Spleen (tissue), 11 donors: ENCODE measurements at regions not wholly inside any gene's neighbourhood (a gene's known extent, or its start where the extent isn't known, plus 50 kb on each side); places are given as distances from the start of the nearest gene placed in this dataset.

Experiments used
- DNase-seq: peaks from one replicate; pipeline ENCODE4 v3.0.0-alpha.2; 2020
- H3K27ac ChIP-seq, 8 donors: fragments of 200-600 bp; sonication (generic) in 7 of 8; 1 replicate in 4 of 8; 2 replicates in 4 of 8; pipeline versions ENCODE4 v1.5.0 to v1.8.0; 2016 to 2021; ENCODE audit warnings: inconsistent platforms in 4 of 8, mild to moderate bottlenecking in 4 of 8, moderate library complexity in 1 of 8
- H3K27me3 ChIP-seq, 7 donors: fragments of 200-600 bp; sonication (generic) in 6 of 7; replicated peaks in 1 of 7; 1 replicate in 4 of 7; 2 replicates in 3 of 7; pipeline versions ENCODE4 v1.5.0 to v1.8.0; 2016 to 2021; ENCODE audit warnings: inconsistent platforms in 3 of 7, mild to moderate bottlenecking in 1 of 7
- H3K36me3 ChIP-seq, 6 donors: fragments of 200-600 bp; sonication (generic) in 5 of 6; 1 replicate in 4 of 6; 2 replicates in 2 of 6; pipeline versions ENCODE4 v1.5.0 to v1.8.0; 2016 to 2021; ENCODE audit warnings: inconsistent platforms in 2 of 6
- H3K4me1 ChIP-seq, 6 donors: fragments of 200-600 bp; sonication (generic) in 5 of 6; 1 replicate in 3 of 6; 2 replicates in 3 of 6; pipeline versions ENCODE4 v1.5.0 to v1.8.0; 2016 to 2021; ENCODE audit warnings: inconsistent platforms in 3 of 6
- H3K4me3 ChIP-seq, 8 donors: fragments of 200-600 bp; sonication (generic) in 7 of 8; 1 replicate in 4 of 8; 2 replicates in 4 of 8; pipeline versions ENCODE4 v1.5.0 to v1.8.0; 2016 to 2021; ENCODE audit warnings: inconsistent platforms in 4 of 8, mild to moderate bottlenecking in 4 of 8, moderate library complexity in 2 of 8
- H3K9me3 ChIP-seq, 8 donors: fragments of 200-600 bp; sonication (generic) in 7 of 8; 1 replicate in 4 of 8; 2 replicates in 4 of 8; pipeline versions ENCODE4 v1.5.0 to v1.8.0; 2016 to 2021; ENCODE audit warnings: inconsistent platforms in 4 of 8
- CTCF ChIP-seq, 11 experiments: fragments of 200-600 bp in 7 of 11; fragments of 450-650 bp in 4 of 11; sonication (generic) in 4 of 11; IDR thresholded peaks in 8 of 11; conservative IDR thresholded peaks in 3 of 11; 1 replicate in 7 of 11; 2 replicates in 4 of 11; pipeline versions ENCODE4 v1.4.0 to v1.8.0; 2016 to 2021; ENCODE audit warnings: antibody characterized with exemption in 11 of 11, inconsistent platforms in 4 of 11, mild to moderate bottlenecking in 1 of 11
- POLR2A ChIP-seq, 3 donors: fragments of 450-650 bp; IDR thresholded peaks; one replicate each; pipeline ENCODE4 v1.5.1; 2017; ENCODE audit warnings: antibody characterized with exemption in 3 of 3, mild to moderate bottlenecking in 1 of 3
- POLR2AphosphoS5 ChIP-seq, 3 donors: sonication (generic); formaldehyde crosslinking; IDR thresholded peaks; one replicate each; pipeline ENCODE4 v1.5.1; 2017; ENCODE audit warnings: antibody characterized with exemption in 3 of 3
- WGBS, 5 donors: extraction: QIAGEN DNeasy Blood & Tissue Kit in 3 of 5; methylation state at CpG; one replicate each; pipeline versions ENCODE4 v1.1.5 to v1.1.7; 2013 to 2018; 5-methylcytosine and 5-hydroxymethylcytosine counted together
- intact Hi-C: fragments of 100-400 bp; cut with DNase I; formaldehyde crosslinking; loops from one replicate; pipeline ENCODE4 v1.15.0; 2023; ENCODE audit warnings: low total_unique reads
- donor health status: healthy with polysubstance abuse.
- donor health status: DM: no; HTN: no; CAD: no; lungs with moderate emphysema.
- donor health status: DM: no; HTN: no; CAD: no.
- donor health status: Bipolar disorder and iron deficiency.
- donor health status: healthy.
- donor health status: DM: no; HTN: no; CAD: no.
- donor health status: DM: yes; HTN: yes; CAD: no.

- H3K9me3 ChIP-seq = peaks cover 0 to 3% (median 0%) of the 10 kb centered on the region in 8 donors
- TF ChIP-seq POLR2AphosphoS5 (IDR thresholded peaks at IDR 0.05) = no peak
- no peak for TF ChIP-seq CTCF (IDR thresholded peaks at IDR 0.05 in 8 of 11, conservative IDR thresholded peaks at IDR 0.05 in 3 of 11)
- TF ChIP-seq POLR2A (IDR thresholded peaks at IDR 0.05) = no peak
- no peaks in the 10 kb centered on the region for H3K27me3 ChIP-seq
- H3K4me3 ChIP-seq = peak overlapping the region in 1 of 8 donors; percentile 35
- H3K36me3 ChIP-seq = peaks cover 0 to 33% (median 0%) of the 10 kb centered on the region in 6 donors
- peaks cover 3 to 24% (median 15%) of the 10 kb centered on the region in 6 donors for H3K4me1 ChIP-seq
- DNase-seq = no peak
- intact Hi-C loops = no loop called here
- H3K27ac ChIP-seq = peak overlapping the region in 4 of 8 donors; percentile 32 to 74 (median 64)
- WGBS, 5 donors = 91 to 98% (median 92%) methylated on average over 10 of the region's 10 CpGs
Observed at GRCh38 chr10:6327961-6328698, 125.4 kb downstream of the PFKFB3 start.

GRCh38 chr10:6328699-6329423 lies 126.1 kb downstream of the PFKFB3 start:
- intact Hi-C loops = no loop called here
- H3K4me3 ChIP-seq = peak overlapping the region in 1 of 8 donors; percentile 35
- DNase-seq = no peak

GRCh38 chr10:6333086-6333485 lies 130.4 kb downstream of the PFKFB3 start:
- Histone ChIP-seq H3K9me3 (peaks cover 0 to 15% (median 0%) of the 10 kb centered on the region in 8 donors), H3K36me3 (peaks cover 0 to 26% (median 0%) of the 10 kb centered on the region in 6 donors), H3K27ac (peak overlapping the region in 3 of 8 donors; percentile 41 to 69 (median 54)), H3K27me3 (no peaks in the 10 kb centered on the region), H3K4me3 (no peak overlapping the region), H3K4me1 (peaks cover 3 to 20% (median 13%) of the 10 kb centered on the region in 6 donors)
- WGBS, 5 donors = 75 to 87% (median 85%) methylated on average over 4 of the region's 4 CpGs
- intact Hi-C loops = no loop called here
- no peak for TF ChIP-seq CTCF (IDR thresholded peaks at IDR 0.05 in 8 of 11, conservative IDR thresholded peaks at IDR 0.05 in 3 of 11)
- TF ChIP-seq POLR2AphosphoS5 (IDR thresholded peaks at IDR 0.05) = no peak
- TF ChIP-seq POLR2A (IDR thresholded peaks at IDR 0.05) = no peak
- no peak for DNase-seq

More at GRCh38 chr10:6328699-6329423, 126.1 kb downstream of the PFKFB3 start:
- Histone ChIP-seq H3K36me3 (peaks cover 0 to 41% (median 0%) of the 10 kb centered on the region in 6 donors), H3K4me1 (peaks cover 3 to 24% (median 15%) of the 10 kb centered on the region in 6 donors), H3K9me3 (peaks cover 0 to 11% (median 0%) of the 10 kb centered on the region in 8 donors), H3K27me3 (no peaks in the 10 kb centered on the region), H3K27ac (peak overlapping the region in 4 of 8 donors; percentile 32 to 74 (median 64))
- 71 to 87% (median 83%) methylated on average over 11 of the region's 11 CpGs for WGBS, 5 donors
- TF ChIP-seq POLR2AphosphoS5 (IDR thresholded peaks at IDR 0.05) = no peak
- no peak for TF ChIP-seq CTCF (IDR thresholded peaks at IDR 0.05 in 8 of 11, conservative IDR thresholded peaks at IDR 0.05 in 3 of 11)
- TF ChIP-seq POLR2A (IDR thresholded peaks at IDR 0.05) = no peak

- no peak overlapping the region for H3K4me3 ChIP-seq
- peaks cover 0 to 15% (median 0%) of the 10 kb centered on the region in 8 donors for H3K9me3 ChIP-seq
- TF ChIP-seq CTCF (IDR thresholded peaks at IDR 0.05 in 8 of 11, conservative IDR thresholded peaks at IDR 0.05 in 3 of 11) = no peak
- no peak for TF ChIP-seq POLR2A (IDR thresholded peaks at IDR 0.05)
- TF ChIP-seq POLR2AphosphoS5 (IDR thresholded peaks at IDR 0.05) = no peak
- no peak overlapping the region for H3K27ac ChIP-seq
- no peak for DNase-seq
- intact Hi-C loops = no loop called here
- 86 to 97% (median 88%) methylated on average over 2 of the region's 2 CpGs for WGBS, 5 donors
- H3K4me1 ChIP-seq = peaks cover 0 to 11% (median 5%) of the 10 kb centered on the region in 6 donors
- no peaks in the 10 kb centered on the region for H3K27me3 ChIP-seq
- peaks cover 0 to 23% (median 0%) of the 10 kb centered on the region in 6 donors for H3K36me3 ChIP-seq
Observed at GRCh38 chr10:6333973-6334372, 131.2 kb downstream of the PFKFB3 start.
